ENCODE measurements at regions not wholly inside any gene's neighbourhood (a gene's known extent, or its start where the extent isn't known, plus 50 kb on each side); places are given as distances from the start of the nearest gene placed in this dataset.

DNA sequence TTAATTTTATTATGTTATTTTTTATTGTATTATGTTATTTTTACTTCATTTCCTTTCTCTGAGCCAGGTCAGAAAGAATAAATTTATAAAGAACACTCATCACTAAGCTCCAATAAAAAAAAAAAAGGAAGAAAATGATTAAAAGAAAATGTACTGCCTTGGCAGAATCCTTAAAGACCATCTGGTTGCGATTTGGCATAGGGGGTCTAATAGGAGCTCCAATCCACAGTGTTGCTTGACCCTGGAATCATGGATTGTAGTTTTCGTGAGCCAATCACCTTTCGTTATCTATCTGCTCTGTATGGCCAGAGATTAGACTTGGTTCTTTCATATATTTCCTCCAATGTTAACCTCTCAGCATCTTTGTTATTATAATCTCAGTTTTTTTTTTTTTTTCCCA is 421.8 kb upstream of the MCTP2 start:
- POLR2A ChIA-PET = interaction anchor here (0.6 kb wide), 1 partner anchor 207 kb away, joined by 3 read pairs; no protein-coding TSS in a partner anchor
- no peaks in the 10 kb centered on the region for H3K4me1 ChIP-seq (replicated peaks in 1 of 2; ENCODE audit: control insufficient read depth in 2 of 2, insufficient read depth in 2 of 2, low read length in 2 of 2)
- no peaks in the 10 kb centered on the region for H3K79me2 ChIP-seq (ENCODE audit: control insufficient read depth, insufficient read depth, low read length)
- H3K4me3 ChIP-seq = no peak overlapping the region
- no peaks in the 10 kb centered on the region for H4K20me1 ChIP-seq (replicated peaks; ENCODE audit: control insufficient read depth, insufficient read depth, low read length)
- in situ Hi-C loops (cut with MboI) (no loop called here), intact Hi-C loops (cut with micrococcal nuclease) (no loop called here)
- no peaks in the 10 kb centered on the region for H3K27me3 ChIP-seq (ENCODE audit: control insufficient read depth in 2 of 2, insufficient read depth in 2 of 2, low read length in 2 of 2)
- no peak overlapping the region for H3K27ac ChIP-seq (ENCODE audit: extremely low read depth, low read depth, low read length)
- no peak for FAIRE-seq
- no peak for TF ChIP-seq GABPB2 (CRISPR knock-in tag; conservative IDR thresholded peaks at IDR 0.05)
- no peak for TF ChIP-seq POLR2AphosphoS2 (IDR thresholded peaks at IDR 0.05; ENCODE audit: low read length)
- no peak for TF ChIP-seq CAMTA2 (CRISPR knock-in tag; conservative IDR thresholded peaks at IDR 0.05)
- TF ChIP-seq, protein P1, sequence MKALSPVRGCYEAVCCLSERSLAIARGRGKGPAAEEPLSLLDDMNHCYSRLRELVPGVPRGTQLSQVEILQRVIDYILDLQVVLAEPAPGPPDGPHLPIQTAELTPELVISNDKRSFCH (CRISPR knock-in tag; IDR thresholded peaks at IDR 0.05) = no peak
- TF ChIP-seq, protein P1 (tag; IDR thresholded peaks at IDR 0.05) = no peak
- no peak for TF ChIP-seq RBM17 (IDR thresholded peaks at IDR 0.05; ENCODE audit: borderline replicate concordance, low read depth, low read length)
- no peak for TF ChIP-seq GTF2E2 (tag; IDR thresholded peaks at IDR 0.05)
- TF ChIP-seq ZNF232 (CRISPR knock-in tag; IDR thresholded peaks at IDR 0.05) = no peak
- TF ChIP-seq, protein P2, sequence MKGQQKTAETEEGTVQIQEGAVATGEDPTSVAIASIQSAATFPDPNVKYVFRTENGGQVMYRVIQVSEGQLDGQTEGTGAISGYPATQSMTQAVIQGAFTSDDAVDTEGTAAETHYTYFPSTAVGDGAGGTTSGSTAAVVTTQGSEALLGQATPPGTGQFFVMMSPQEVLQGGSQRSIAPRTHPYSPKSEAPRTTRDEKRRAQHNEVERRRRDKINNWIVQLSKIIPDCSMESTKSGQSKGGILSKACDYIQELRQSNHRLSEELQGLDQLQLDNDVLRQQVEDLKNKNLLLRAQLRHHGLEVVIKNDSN (CRISPR knock-in tag; IDR thresholded peaks at IDR 0.05) = no peak
- no peak for TF ChIP-seq KLF1 (tag; IDR thresholded peaks at IDR 0.05)
- TF ChIP-seq, protein P3, sequence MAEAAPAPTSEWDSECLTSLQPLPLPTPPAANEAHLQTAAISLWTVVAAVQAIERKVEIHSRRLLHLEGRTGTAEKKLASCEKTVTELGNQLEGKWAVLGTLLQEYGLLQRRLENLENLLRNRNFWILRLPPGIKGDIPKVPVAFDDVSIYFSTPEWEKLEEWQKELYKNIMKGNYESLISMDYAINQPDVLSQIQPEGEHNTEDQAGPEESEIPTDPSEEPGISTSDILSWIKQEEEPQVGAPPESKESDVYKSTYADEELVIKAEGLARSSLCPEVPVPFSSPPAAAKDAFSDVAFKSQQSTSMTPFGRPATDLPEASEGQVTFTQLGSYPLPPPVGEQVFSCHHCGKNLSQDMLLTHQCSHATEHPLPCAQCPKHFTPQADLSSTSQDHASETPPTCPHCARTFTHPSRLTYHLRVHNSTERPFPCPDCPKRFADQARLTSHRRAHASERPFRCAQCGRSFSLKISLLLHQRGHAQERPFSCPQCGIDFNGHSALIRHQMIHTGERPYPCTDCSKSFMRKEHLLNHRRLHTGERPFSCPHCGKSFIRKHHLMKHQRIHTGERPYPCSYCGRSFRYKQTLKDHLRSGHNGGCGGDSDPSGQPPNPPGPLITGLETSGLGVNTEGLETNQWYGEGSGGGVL (CRISPR knock-in tag; IDR thresholded peaks at IDR 0.05) = no peak
- no peak for TF ChIP-seq RNF2 (IDR thresholded peaks at IDR 0.05)
- TF ChIP-seq ZNF76 (CRISPR knock-in tag; IDR thresholded peaks at IDR 0.05; ENCODE audit: borderline replicate concordance) = no peak
- no peak for TF ChIP-seq RFX7 (CRISPR knock-in tag; IDR thresholded peaks at IDR 0.05)
- no peak for TF ChIP-seq ZFX (CRISPR knock-in tag; IDR thresholded peaks at IDR 0.05)
- no peak for TF ChIP-seq NFE2L1 (tag; IDR thresholded peaks at IDR 0.05; ENCODE audit: borderline replicate concordance, low read depth)
- no peaks in the 10 kb centered on the region for H3K9me1 ChIP-seq (ENCODE audit: control insufficient read depth, insufficient read depth, low read length)
- H3K4me2 ChIP-seq (ENCODE audit: insufficient read depth, low read length) = no peak overlapping the region
- H2AFZ ChIP-seq (ENCODE audit: low read depth, low read length) = no peak overlapping the region
- CTCF ChIA-PET (ENCODE audit: low intra/inter-chr PET ratio) = no interaction called here
- BruUV-seq (replicated peaks) = no TSS peak
- no peaks in the 10 kb centered on the region for H3K9me3 ChIP-seq (replicated peaks; ENCODE audit: control insufficient read depth, insufficient read depth, low read depth, low read length)
- H3K36me3 ChIP-seq (ENCODE audit: control insufficient read depth, insufficient read depth, low read length) = no peaks in the 10 kb centered on the region
- WGBS (ENCODE audit: insufficient coverage, low coverage, missing lambda C conversion rate) = 0% methylated on average over 3 of the region's 3 CpGs
- no peak for ATAC-seq
- no peak for DNase-seq (ENCODE audit: extremely low read depth in 1 of 4, low spot score in 3 of 4)
- H3K9ac ChIP-seq (ENCODE audit: insufficient read depth in 1 of 2, low read depth in 2 of 2, low read length in 2 of 2) = no peak overlapping the region

Data from K562 (cell line).